ENCODE measurements at regions not wholly inside any gene's neighbourhood (a gene's known extent, or its start where the extent isn't known, plus 50 kb on each side); places are given as distances from the start of the nearest gene placed in this dataset.

DNA sequence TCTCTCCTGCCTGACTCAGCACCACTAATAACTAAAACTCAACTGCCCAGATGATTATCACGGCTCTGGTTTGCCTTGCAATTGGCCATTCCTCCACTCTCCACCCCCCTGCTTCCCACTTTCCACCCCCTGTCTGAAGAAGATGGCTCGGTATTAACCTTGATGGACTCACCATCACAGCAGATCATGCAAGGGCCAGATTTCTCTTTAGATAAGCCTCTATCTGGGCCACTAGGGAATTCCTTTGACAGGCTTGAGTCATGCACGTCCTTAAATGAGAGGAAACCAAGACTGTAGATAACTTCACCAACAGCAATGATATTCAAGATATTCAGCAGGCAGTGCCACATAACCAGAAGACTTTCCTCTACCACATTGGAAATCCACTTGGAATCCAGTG, 131.1 kb upstream of the NBEA start:
- TF ChIP-seq POLR2A (IDR thresholded peaks at IDR 0.05; ENCODE audit: low read length) (no peak), GATA1 (IDR thresholded peaks at IDR 0.05; ENCODE audit: low read depth, low read length) (no peak)
- DNase-seq = no peak

DNA sequence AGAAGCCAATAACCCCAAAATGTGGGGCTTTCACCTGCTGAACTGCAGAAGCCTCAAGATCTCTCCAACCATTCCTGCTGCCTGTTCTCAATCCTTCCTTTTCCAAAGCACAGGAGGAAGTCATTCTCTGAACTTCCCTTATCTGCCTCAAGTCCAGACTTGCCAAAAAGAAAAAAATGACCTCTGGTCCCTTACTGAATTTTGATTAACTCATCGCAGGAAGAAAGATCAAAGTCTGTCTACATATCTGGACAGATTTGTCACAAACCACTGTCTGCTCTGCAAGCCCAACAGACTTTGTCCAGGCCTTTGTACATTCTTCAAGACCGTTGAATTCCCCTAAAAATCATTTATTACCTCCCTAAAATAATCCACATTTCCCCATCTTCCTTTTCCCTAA, 126.5 kb upstream of the NBEA start:
- TF ChIP-seq GATA1 (IDR thresholded peaks at IDR 0.05; ENCODE audit: low read depth, low read length) = no peak
- no peak for TF ChIP-seq POLR2A (IDR thresholded peaks at IDR 0.05; ENCODE audit: low read length)
- no peak for DNase-seq

DNA sequence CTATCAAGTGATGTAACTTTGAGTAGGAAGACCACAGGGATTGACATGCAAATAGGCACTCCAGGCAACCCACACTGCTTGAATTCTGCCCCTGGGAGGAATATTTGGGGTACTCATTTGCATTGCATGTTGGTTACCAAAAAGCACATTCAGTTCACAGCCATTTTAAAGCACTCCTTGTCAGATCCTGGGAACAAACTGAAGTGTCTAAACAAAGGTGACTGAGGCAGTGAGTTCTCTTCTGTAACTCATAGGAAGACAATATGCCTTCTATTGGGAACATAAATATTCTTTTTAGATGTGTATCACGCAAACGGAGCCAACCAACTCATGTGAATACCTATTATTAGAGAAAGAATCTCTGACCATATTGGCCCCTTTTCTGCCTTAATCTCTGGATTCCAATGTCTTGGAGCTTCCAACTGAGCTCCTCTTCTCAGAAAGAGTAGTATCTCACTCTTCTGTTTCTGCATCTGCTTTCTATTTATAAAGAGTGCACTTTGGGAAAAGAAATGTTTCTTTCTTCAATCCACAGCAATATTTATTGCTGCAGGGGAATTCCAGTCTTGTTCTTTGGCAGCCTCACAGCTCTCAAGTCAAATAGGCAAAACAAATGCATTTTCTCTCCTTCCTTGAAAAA, 125.7 kb upstream of the NBEA start:
- TF ChIP-seq POLR2A (IDR thresholded peaks at IDR 0.05; ENCODE audit: low read length) (no peak), GATA1 (IDR thresholded peaks at IDR 0.05; ENCODE audit: low read depth, low read length) (no peak)
- no peak for DNase-seq

DNA sequence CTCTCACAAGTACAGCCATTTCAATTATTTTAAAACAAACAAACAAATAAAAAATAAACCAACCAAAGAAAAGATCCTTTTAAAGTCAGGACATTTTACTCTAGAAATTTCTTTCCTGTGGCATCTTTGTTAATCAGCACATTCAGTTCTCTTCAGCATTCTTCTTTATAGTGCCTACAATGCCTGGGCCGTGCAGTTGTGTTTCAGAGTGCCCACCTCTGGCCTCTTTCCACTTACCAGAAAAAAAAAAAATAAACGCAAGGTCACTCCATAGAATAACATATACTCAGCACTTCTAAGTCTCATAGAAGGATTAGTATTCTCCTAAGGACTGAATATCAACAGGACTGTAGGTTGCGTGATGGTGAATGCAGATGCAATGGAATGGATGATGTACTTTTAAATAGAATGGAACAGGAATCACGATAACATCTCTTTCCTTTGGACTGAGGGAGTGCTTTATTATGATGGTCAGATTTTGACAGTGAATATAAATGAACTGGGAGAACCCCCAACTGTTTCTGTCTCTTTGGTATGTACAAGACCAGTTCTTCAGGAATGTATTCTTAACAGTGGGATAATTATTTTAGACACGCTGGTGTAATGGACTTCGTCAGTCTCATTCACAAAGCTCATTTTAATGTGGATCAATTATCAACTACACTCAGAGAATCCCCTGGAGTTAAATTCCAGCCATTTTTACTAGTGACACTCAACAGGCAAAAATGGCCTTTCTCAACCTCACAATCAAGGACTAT, 125.0 kb upstream of the NBEA start:
- DNase-seq = no peak
- TF ChIP-seq POLR2A (IDR thresholded peaks at IDR 0.05; ENCODE audit: low read length) (no peak), GATA1 (IDR thresholded peaks at IDR 0.05; ENCODE audit: low read depth, low read length) (no peak)

DNA sequence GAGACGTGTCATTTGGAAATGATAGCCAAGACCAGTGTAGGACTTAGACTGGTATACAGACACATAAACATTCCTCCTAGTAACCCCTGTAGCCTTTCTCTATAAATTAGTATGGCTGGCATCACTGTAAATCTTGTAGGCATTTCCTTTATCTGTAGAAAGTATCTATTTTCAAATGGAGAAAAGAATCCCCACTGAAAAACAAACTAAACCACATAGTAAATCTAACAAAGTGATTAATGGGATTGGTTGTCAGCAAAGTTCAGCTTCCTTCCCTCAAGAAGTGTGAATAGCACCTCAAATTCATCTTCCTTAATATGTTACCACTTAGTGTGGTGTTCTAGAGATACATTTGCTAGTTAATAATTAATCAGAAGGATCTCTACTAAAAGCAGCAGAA, 119.4 kb upstream of the NBEA start:
- DNase-seq = no peak
- TF ChIP-seq GATA1 (IDR thresholded peaks at IDR 0.05; ENCODE audit: low read depth, low read length) (no peak), POLR2A (IDR thresholded peaks at IDR 0.05; ENCODE audit: low read length) (no peak)

DNA sequence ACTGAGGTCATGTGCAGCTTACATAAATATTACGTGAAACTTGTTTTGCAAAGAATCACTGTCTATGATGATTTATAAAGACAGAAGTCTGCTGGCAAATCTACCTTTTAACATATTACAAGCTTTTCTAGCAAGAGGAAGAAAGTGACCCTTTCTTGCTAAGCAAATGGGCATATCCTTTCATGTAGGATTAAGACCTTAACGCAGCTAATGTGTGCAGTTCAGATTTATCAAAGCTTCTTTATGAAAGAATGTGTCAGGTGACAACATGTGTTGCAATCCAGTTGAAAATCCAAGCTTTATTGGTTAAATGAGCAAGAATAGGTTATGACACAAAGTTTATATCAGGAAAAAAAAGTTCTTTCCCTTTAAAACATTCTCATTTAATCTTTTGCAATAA, 115.6 kb upstream of the NBEA start:
- DNase-seq = no peak
- TF ChIP-seq GATA1 (IDR thresholded peaks at IDR 0.05; ENCODE audit: low read depth, low read length) (no peak), POLR2A (IDR thresholded peaks at IDR 0.05; ENCODE audit: low read length) (no peak)

DNA sequence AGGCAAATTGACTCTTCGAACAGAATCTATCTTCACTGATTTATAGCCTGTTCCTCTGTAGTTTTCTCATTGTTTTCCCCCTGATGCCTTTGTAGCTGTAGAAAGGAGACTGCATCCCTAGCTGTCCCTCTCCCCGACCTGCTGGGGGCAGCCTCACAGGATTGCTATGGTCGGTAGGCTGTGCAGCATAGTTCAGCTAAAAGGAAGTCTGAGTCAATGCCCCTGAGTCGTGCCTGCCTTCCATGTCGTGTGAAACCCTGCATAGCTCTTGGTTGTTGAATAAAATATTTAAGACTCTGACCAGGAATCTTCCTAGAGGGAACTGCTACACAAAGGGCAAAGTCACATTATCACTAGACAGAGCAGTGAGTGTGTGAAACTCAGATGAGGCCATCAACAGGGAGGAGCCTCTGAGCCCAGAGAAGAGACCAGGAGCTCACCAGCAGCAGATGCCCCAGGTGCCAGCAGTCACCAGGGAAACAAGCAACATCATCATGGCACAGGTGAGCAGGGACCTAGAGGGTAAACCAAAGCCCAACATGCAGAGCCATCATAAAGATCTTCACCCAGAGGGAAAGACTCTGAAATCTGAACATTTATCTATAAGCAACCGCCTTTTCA, 108.4 kb upstream of the NBEA start:
- no peak for DNase-seq
- TF ChIP-seq GATA1 (IDR thresholded peaks at IDR 0.05; ENCODE audit: low read depth, low read length) = no peak
- no peak for TF ChIP-seq POLR2A (IDR thresholded peaks at IDR 0.05; ENCODE audit: low read length)

DNA sequence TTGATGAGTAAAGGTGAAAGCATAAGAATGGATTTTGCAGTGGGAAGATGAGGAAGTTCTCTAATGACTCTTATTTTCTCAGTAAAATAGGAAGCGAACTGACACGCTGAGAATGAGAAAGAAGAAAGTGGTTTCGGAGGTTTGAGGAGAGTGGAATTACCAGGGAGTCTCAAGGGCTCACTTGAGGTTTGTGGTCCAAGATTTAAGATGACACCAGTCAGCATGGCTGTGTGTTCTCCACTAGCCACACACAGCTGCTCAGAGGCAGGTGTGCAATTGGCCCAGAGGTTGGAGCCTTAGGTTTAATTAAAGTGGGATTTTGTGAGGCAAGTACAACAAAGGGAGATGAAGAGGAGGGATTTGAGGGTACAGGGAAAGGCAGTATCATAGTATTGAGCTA, 99.6 kb upstream of the NBEA start:
- no peak for TF ChIP-seq POLR2A (IDR thresholded peaks at IDR 0.05; ENCODE audit: low read length)
- TF ChIP-seq GATA1 (IDR thresholded peaks at IDR 0.05; ENCODE audit: low read depth, low read length) = no peak
- no peak for DNase-seq

DNA sequence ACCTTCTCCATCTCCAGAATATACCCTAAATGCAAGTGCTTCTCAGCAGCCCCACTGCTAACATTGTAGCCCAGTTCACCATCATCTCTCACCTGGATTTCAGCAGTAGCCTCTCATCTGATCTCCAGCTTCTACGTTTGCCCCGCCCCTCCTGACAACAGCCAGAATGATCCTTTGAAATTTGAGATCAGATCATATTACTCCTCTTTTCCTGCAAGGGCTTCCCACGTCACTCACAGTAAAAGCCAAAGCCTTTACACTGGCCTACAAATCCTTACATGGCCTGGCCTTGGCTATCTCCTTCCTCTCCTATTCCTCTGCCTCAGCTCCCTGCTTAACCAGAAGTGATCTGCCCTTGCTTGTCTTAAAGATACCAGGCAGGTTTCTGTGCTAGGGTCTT, 94.3 kb upstream of the NBEA start:
- TF ChIP-seq GATA1 (IDR thresholded peaks at IDR 0.05; ENCODE audit: low read depth, low read length) (no peak), POLR2A (IDR thresholded peaks at IDR 0.05; ENCODE audit: low read length) (no peak)
- no peak for DNase-seq

DNA sequence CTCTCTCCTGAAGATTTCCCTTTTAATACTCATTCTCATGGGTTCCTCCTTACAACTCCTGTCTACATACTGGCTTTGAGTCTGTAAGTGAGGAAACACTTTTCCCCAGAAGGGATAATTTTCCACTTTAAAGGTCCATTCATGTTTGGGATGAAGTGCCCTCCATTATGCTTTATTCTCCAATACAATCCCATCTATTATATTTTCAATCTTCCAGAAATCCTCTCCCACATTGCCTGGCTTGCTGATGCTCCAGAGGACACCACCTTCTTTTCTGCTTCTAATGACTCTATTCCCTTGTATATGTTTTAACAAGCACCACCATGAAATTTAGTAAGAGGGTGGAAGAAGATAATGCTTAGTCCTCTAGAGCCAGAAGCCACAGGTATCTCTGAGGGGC, 92.7 kb upstream of the NBEA start:
- DNase-seq = no peak
- TF ChIP-seq GATA1 (IDR thresholded peaks at IDR 0.05; ENCODE audit: low read depth, low read length) (no peak), POLR2A (IDR thresholded peaks at IDR 0.05; ENCODE audit: low read length) (no peak)

DNA sequence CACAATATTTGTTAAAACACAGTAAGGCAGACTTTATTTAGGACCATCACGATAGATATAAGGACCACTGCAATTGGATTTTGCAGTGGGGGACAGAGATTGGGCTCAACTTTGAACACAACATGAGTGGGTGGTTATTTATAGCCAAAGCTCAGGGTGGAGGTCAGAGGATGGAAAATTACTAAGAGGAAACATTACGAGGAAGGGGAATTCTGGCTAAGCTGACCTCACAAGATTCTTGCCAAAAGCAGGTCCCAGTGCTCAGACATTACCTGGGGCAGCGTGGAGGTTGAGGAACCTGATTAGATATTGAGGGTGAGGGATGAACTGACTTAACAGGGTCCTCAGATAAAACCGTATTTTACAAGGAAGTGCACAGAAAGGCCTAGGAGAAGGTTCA, 88.9 kb upstream of the NBEA start:
- TF ChIP-seq GATA1 (IDR thresholded peaks at IDR 0.05; ENCODE audit: low read depth, low read length) (no peak), POLR2A (IDR thresholded peaks at IDR 0.05; ENCODE audit: low read length) (no peak)

DNA sequence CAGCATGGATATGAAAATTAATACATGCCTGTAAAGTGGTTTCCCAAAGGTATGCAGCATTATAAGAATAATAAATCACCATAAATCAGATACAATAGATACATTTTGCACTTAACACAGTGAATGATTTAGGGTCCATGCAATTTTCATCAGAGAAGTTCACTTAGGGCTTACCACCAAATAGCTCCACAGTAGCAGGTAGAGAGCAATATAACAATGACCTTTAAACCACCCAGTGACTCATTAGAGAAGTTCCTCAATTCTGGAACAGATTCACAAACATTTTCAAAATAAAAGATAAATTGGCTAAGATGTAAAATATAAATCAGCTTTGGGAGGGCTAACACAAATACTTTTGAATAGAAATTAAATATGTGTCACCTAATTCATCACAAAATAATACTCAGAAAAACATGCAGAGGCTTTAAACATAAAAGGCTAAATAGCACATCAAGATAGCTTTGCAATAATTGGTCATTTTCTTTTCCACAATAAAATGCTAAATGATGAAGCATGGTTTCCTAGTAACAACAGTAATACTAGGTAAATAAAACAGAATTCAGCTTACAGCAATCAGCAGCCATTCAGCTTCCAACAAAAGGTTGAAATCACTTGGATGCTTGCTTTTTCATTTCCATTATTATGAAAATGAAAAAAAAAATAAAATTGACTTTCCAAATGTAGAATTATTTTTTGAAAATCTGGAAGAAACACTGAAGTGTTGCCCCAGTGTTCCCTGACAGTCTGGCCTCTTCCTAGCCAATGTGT, 84.3 kb upstream of the NBEA start:
- TF ChIP-seq GATA1 (IDR thresholded peaks at IDR 0.05; ENCODE audit: low read depth, low read length) (no peak), POLR2A (IDR thresholded peaks at IDR 0.05; ENCODE audit: low read length) (no peak)
- no peak for DNase-seq

More for the DNA sequence above, 88.9 kb upstream of the NBEA start:
- no peak for DNase-seq

DNA sequence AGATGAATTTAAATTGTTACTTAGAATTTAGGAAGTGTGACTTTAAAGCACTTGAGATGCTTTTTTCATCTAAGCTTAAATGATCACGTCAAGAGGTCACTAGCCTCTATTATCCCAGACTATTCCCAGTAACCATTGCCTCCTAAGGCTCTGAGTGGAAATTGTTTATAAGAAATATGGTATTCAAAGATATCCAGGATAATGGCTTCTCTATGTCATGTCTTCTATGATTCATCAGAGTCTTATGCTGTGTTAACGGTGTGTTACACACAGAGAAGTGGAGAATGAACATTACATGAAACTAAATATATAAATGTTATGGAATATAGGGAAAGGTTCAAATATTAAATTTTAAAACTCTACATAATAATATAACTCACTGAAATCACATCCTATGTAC, 79.8 kb upstream of the NBEA start:
- no peak for DNase-seq
- no peak for TF ChIP-seq GATA1 (IDR thresholded peaks at IDR 0.05; ENCODE audit: low read depth, low read length)
- no peak for TF ChIP-seq POLR2A (IDR thresholded peaks at IDR 0.05; ENCODE audit: low read length)

DNA sequence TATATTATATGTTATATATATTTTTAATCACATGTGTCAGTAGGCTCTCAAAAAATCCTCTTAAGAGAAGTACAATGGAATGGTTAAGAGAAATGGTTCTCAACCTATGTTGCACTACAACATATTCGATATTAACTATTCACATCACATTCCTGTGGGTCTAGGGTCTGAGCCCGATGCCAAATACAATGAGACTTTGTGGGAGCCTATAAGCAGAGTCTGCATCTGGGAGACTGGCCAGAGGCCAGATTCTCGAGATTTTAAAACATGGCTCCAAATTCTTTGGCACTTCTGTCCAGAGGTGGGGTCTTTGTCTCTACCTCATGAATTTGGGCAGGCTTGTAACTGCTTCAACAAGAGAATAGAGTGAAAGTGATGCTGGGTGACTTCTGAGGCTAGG, 79.4 kb upstream of the NBEA start:
- no peak for DNase-seq
- TF ChIP-seq GATA1 (IDR thresholded peaks at IDR 0.05; ENCODE audit: low read depth, low read length) (no peak), POLR2A (IDR thresholded peaks at IDR 0.05; ENCODE audit: low read length) (no peak)

Data from erythroblast (primary cell).